Breast epithelium (tissue), 3 donors: ENCODE measurements at regions not wholly inside any gene's neighbourhood (a gene's known extent, or its start where the extent isn't known, plus 50 kb on each side); places are given as distances from the start of the nearest gene placed in this dataset.

Source experiments
- POLR2A ChIP-seq: fragments of 450-650 bp; IDR thresholded peaks from one replicate; pipeline ENCODE4 v1.6.1; 2016; ENCODE audit warnings: antibody characterized with exemption, mild to moderate bottlenecking, moderate library complexity
- POLR2AphosphoS5 ChIP-seq, 3 donors: sonication (generic); formaldehyde crosslinking; IDR thresholded peaks; one replicate each; pipeline ENCODE4 v1.6.1; 2017; ENCODE audit warnings: antibody characterized with exemption in 3 of 3

GRCh38 chr12:105948331-105948730, 190.4 kb downstream of the NUAK1 start:
- TF ChIP-seq POLR2AphosphoS5 (IDR thresholded peaks at IDR 0.05) (no peak), POLR2A (no peak)
